ENCODE measurements at regions not wholly inside any gene's neighbourhood (a gene's known extent, or its start where the extent isn't known, plus 50 kb on each side); places are given as distances from the start of the nearest gene placed in this dataset.

GRCh38 chr6:23145781-23146180 is 576.4 kb downstream of the HDGFL1 start:
- H3K4me1 ChIP-seq, result no peaks in the 10 kb centered on the region
- TF ChIP-seq CTCF (IDR thresholded peaks at IDR 0.05), result no peak
- no peaks in the 10 kb centered on the region for H3K27me3 ChIP-seq
- H3K4me3 ChIP-seq, result no peak overlapping the region
- DNase-seq (ENCODE audit: low spot score in 2 of 2), result no peak
- H3K27ac ChIP-seq, result no peak overlapping the region
- H3K36me3 ChIP-seq, result no peaks in the 10 kb centered on the region
- no peaks in the 10 kb centered on the region for H3K9me3 ChIP-seq
- intact Hi-C loops (cut with DNase I), result no loop called here

DNA sequence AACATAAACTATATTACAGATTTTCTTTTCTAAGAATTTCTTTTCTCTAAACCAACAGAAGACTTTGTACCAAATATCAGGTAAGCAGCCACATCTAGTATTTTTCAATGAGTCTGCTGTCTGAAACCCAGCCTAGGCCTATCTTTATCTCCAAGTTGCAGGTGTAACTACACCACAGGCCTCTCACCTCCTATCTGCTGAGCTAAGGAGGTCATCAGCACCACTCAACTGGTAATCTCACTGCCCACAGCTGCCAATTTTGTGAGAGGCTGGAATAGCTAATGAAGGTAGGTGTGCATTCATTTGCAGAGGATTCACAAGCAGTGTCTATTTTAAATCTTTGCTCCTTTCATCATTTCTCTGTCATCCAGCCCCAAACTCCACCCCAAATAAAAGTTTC is 584.8 kb downstream of the HDGFL1 start:
- H3K36me3 ChIP-seq, result no peaks in the 10 kb centered on the region
- H3K27ac ChIP-seq, result no peak overlapping the region
- no peak for DNase-seq (ENCODE audit: low spot score in 2 of 2)
- intact Hi-C loops (cut with DNase I), result no loop called here
- no peak for TF ChIP-seq CTCF (IDR thresholded peaks at IDR 0.05)
- no peaks in the 10 kb centered on the region for H3K27me3 ChIP-seq
- H3K4me3 ChIP-seq, result no peak overlapping the region
- no peaks in the 10 kb centered on the region for H3K4me1 ChIP-seq
- no peaks in the 10 kb centered on the region for H3K9me3 ChIP-seq

- Histone ChIP-seq H3K27me3 (no peaks in the 10 kb centered on the region), H3K27ac (no peak overlapping the region), H3K36me3 (no peaks in the 10 kb centered on the region), H3K4me3 (no peak overlapping the region), H3K9me3 (no peaks in the 10 kb centered on the region), H3K4me1 (no peaks in the 10 kb centered on the region)
- TF ChIP-seq CTCF (IDR thresholded peaks at IDR 0.05), result no peak
- intact Hi-C loops (cut with DNase I), result no loop called here
- no peak for DNase-seq (ENCODE audit: low spot score in 2 of 2)
These were observed 600.7 kb downstream of the HDGFL1 start for GRCh38 chr6:23170049-23170448.

DNA sequence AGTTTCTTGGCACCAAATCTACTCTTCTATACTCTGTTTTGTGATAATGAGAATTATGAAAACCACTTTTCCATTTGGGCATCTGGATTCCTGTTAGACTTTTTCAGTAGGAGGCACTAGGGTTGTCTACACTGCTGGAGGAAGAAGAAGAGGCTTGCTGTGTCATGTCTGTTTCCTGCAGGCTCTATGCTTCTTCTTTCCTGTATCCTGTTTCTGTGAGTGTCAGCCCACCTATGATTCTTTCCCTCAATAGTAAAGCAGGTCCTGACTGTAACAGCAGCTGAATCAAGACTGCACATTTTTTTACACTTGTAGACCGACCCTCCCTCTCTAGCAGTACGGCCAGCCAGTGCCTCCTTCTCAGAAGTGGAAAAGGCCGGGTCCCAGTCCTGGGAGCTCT is 603.9 kb downstream of the HDGFL1 start:
- DNase-seq (ENCODE audit: low spot score in 2 of 2), result no peak
- Histone ChIP-seq H3K36me3 (no peaks in the 10 kb centered on the region), H3K27ac (no peak overlapping the region), H3K9me3 (no peaks in the 10 kb centered on the region), H3K4me3 (no peak overlapping the region), H3K27me3 (no peaks in the 10 kb centered on the region), H3K4me1 (no peaks in the 10 kb centered on the region)
- intact Hi-C loops (cut with DNase I), result no loop called here
- TF ChIP-seq CTCF (IDR thresholded peaks at IDR 0.05), result no peak

DNA sequence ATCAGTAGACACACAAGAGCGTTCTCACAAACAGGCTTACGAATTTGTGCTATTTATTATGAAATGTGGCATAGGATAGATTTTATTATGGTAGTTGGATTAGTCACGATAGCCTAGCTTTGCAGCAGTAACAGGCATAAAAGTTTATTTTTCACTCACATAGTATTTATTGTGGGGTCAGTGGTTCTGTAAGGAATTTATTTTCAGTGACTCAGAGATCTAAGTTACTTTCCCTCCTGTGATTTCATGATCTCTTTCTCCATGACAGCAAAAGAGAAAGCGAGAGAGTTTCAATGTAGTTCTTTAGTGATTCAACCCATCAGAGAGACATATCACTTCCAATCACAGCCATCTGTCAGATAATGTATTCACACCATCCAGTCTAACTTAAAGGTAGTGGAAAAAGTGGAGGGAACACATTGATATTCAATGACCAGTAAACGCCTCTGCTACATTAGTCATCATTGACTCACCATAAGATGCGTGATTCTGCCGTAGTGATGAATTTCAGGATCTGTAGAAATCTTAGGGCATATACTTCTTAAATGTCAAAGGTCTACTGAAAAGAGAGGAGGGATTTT is 605.5 kb downstream of the HDGFL1 start:
- no peaks in the 10 kb centered on the region for H3K9me3 ChIP-seq
- no peak overlapping the region for H3K27ac ChIP-seq
- H3K4me3 ChIP-seq, result no peak overlapping the region
- no peak for DNase-seq (ENCODE audit: low spot score in 2 of 2)
- TF ChIP-seq CTCF (IDR thresholded peaks at IDR 0.05), result no peak
- no peaks in the 10 kb centered on the region for H3K27me3 ChIP-seq
- H3K36me3 ChIP-seq, result no peaks in the 10 kb centered on the region
- intact Hi-C loops (cut with DNase I), result no loop called here
- no peaks in the 10 kb centered on the region for H3K4me1 ChIP-seq

- Histone ChIP-seq H3K4me1 (no peaks in the 10 kb centered on the region), H3K9me3 (no peaks in the 10 kb centered on the region), H3K4me3 (no peak overlapping the region), H3K36me3 (no peaks in the 10 kb centered on the region), H3K27ac (no peak overlapping the region), H3K27me3 (no peaks in the 10 kb centered on the region)
- intact Hi-C loops (cut with DNase I), result no loop called here
- no peak for TF ChIP-seq CTCF (IDR thresholded peaks at IDR 0.05)
- no peak for DNase-seq (ENCODE audit: low spot score in 2 of 2)
These were observed 606.0 kb downstream of the HDGFL1 start for GRCh38 chr6:23175391-23175790.
